GM23338 (cell line): ENCODE measurements at regions not wholly inside any gene's neighbourhood (a gene's known extent, or its start where the extent isn't known, plus 50 kb on each side); places are given as distances from the start of the nearest gene placed in this dataset.
"Not testable (repeated sequence)": the region's sequence is repeated elsewhere in the genome, so short reads cannot be mapped to it uniquely, and the experiment has no call there.

Source experiments
- ATAC-seq: fragments of 200-7000 bp; cut with Tn5 transposase; 3 replicates; pipeline ENCODE4 v1.9.1; 2020
- DNase-seq: peaks from one replicate; pipeline ENCODE4 v3.0.0-alpha.2; 2015; ENCODE audit warnings: low spot score
- H2AFZ ChIP-seq: fragments of 200-600 bp; sonication (generic); 2 replicates; pipeline ENCODE4 v1.8.0; 2016; ENCODE audit warnings: antibody characterized with exemption, mild to moderate bottlenecking, moderate library complexity
- H3F3A ChIP-seq: fragments of 200-600 bp; sonication (generic); replicated peaks from 2 replicates; pipeline ENCODE4 v1.8.0; 2017; ENCODE audit warnings: antibody characterized with exemption, mixed run types, low read depth
- H3K27ac ChIP-seq: fragments of 200-600 bp; sonication (generic); 2 replicates; pipeline ENCODE4 v1.6.1; 2016; ENCODE audit warnings: low read depth
- H3K27me3 ChIP-seq: fragments of 200-600 bp; sonication (generic); 2 replicates; pipeline ENCODE4 v1.8.0; 2016; ENCODE audit warnings: mild to moderate bottlenecking, mixed run types, moderate library complexity; ENCODE audit not compliant: insufficient read depth
- H3K36me3 ChIP-seq: fragments of 200-600 bp; sonication (generic); 2 replicates; pipeline ENCODE4 v1.8.0; 2016; ENCODE audit warnings: mild to moderate bottlenecking; ENCODE audit not compliant: insufficient read depth
- H3K4me1 ChIP-seq: fragments of 200-600 bp; sonication (generic); 2 replicates; pipeline ENCODE4 v1.8.0; 2016; ENCODE audit warnings: mild to moderate bottlenecking, moderate library complexity; ENCODE audit not compliant: insufficient read depth
- H3K4me2 ChIP-seq: fragments of 200-600 bp; sonication (generic); 2 replicates; pipeline ENCODE4 v1.7.1; 2017; ENCODE audit warnings: mixed run types
- H3K4me3 ChIP-seq: fragments of 200-600 bp; sonication (generic); 2 replicates; pipeline ENCODE4 v1.6.1; 2016; ENCODE audit warnings: mixed run types
- H3K79me2 ChIP-seq: fragments of 200-600 bp; sonication (generic); replicated peaks from 2 replicates; pipeline ENCODE4 v1.8.0; 2017; ENCODE audit warnings: mild to moderate bottlenecking; ENCODE audit not compliant: insufficient read depth
- H3K9me2 ChIP-seq: fragments of 200-600 bp; sonication (generic); 2 replicates; pipeline ENCODE4 v1.8.0; 2017; ENCODE audit not compliant: insufficient read depth
- H4K20me1 ChIP-seq: fragments of 200-600 bp; sonication (generic); replicated peaks from 2 replicates; pipeline ENCODE4 v1.8.0; 2017; ENCODE audit warnings: mild to moderate bottlenecking; ENCODE audit not compliant: insufficient read depth
- H3K27ac Mint-ChIP-seq: 2 replicates; pipeline ENCODE4 v1.8.0; 2020; ENCODE audit warnings: inconsistent platforms, mild to moderate bottlenecking, moderate library complexity, mixed read lengths
- H3K27me3 Mint-ChIP-seq: 3 replicates; pipeline ENCODE4 v1.8.0; 2022; ENCODE audit warnings: low read depth, mild to moderate bottlenecking, moderate library complexity, mixed read lengths, inconsistent platforms; ENCODE audit not compliant: insufficient read depth, poor library complexity
- H3K36me3 Mint-ChIP-seq: 3 replicates; pipeline ENCODE4 v1.8.0; 2021; ENCODE audit warnings: low read depth, mild to moderate bottlenecking, inconsistent platforms, moderate library complexity, mixed read lengths
- H3K4me1 Mint-ChIP-seq: 3 replicates; pipeline ENCODE4 v1.8.0; 2020; ENCODE audit warnings: mild to moderate bottlenecking, inconsistent platforms, mixed read lengths
- H3K4me3 Mint-ChIP-seq: 3 replicates; pipeline ENCODE4 v1.8.0; 2021; ENCODE audit warnings: moderate library complexity, mild to moderate bottlenecking, inconsistent platforms, mixed read lengths
- H3K9me3 Mint-ChIP-seq: 3 replicates; pipeline ENCODE4 v1.8.0; 2020; ENCODE audit warnings: moderate library complexity, mild to moderate bottlenecking, inconsistent platforms, mixed read lengths
- CTCF ChIP-seq, 2 experiments: fragments of 200-600 bp in 1 of 2; sonication (generic) in 1 of 2; conservative IDR thresholded peaks; 2 replicates each; pipeline versions ENCODE4 v1.5.1 to v1.6.1; 2016 to 2017; ENCODE audit warnings: antibody characterized with exemption in 2 of 2, low read depth in 2 of 2, mild to moderate bottlenecking in 2 of 2, moderate library complexity in 1 of 2
- EZH2phosphoT487 ChIP-seq: fragments of 200-600 bp; sonication (generic); IDR thresholded peaks from one replicate; pipeline ENCODE4 v1.8.1; 2018; ENCODE audit warnings: antibody characterized with exemption; ENCODE audit not compliant: unreplicated experiment
- NANOG ChIP-seq: IDR thresholded peaks from 2 replicates; pipeline ENCODE4 v1.6.1; 2016; ENCODE audit warnings: antibody characterized with exemption, borderline replicate concordance
- STAT1 ChIP-seq: IDR thresholded peaks from one replicate; pipeline ENCODE4 v1.6.1; 2016; ENCODE audit warnings: antibody characterized with exemption; ENCODE audit not compliant: unreplicated experiment
- ZNF331 ChIP-seq: fragments of 250-450 bp; sonication (Bioruptor Pico); IDR thresholded peaks from 2 replicates; pipeline ENCODE4 v1.5.0; 2020; ENCODE audit warnings: low read depth, mild to moderate bottlenecking, moderate library complexity
- TF ChIP-seq, protein P1 (sequence below): IDR thresholded peaks from 2 replicates; pipeline ENCODE4 v1.6.1; 2016; ENCODE audit warnings: antibody characterized with exemption
- TF ChIP-seq, protein P2 (sequence below): IDR thresholded peaks from one replicate; pipeline ENCODE4 v1.6.1; 2018; ENCODE audit warnings: antibody characterized with exemption; ENCODE audit not compliant: unreplicated experiment

DNA sequence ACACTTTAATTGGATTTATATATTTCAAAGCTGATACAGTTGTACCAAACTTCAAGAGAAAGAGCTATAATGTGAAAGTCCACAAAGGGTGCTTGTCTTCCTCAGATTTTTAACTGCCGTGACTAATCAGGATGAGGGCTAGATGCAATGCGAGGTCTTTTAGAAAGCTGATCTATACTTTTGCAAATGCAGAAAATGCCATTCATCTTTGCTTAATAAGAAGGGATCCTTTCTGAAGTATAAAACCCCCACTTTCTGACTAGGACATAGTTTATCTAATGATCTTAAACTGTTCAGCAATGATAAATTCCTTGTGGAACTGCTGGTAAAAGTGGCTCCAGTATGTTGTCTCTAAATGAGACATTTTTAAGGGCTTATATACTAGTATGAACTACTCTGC, 102.7 kb upstream of the NGF start (continued):
- no peak for TF ChIP-seq CTCF (conservative IDR thresholded peaks at IDR 0.05; ENCODE audit: low read depth in 2 of 2)
- TF ChIP-seq, protein P1, sequence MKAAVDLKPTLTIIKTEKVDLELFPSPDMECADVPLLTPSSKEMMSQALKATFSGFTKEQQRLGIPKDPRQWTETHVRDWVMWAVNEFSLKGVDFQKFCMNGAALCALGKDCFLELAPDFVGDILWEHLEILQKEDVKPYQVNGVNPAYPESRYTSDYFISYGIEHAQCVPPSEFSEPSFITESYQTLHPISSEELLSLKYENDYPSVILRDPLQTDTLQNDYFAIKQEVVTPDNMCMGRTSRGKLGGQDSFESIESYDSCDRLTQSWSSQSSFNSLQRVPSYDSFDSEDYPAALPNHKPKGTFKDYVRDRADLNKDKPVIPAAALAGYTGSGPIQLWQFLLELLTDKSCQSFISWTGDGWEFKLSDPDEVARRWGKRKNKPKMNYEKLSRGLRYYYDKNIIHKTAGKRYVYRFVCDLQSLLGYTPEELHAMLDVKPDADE = no peak
- no peak for TF ChIP-seq ZNF331 (CRISPR knock-in tag)
- TF ChIP-seq, protein P2, sequence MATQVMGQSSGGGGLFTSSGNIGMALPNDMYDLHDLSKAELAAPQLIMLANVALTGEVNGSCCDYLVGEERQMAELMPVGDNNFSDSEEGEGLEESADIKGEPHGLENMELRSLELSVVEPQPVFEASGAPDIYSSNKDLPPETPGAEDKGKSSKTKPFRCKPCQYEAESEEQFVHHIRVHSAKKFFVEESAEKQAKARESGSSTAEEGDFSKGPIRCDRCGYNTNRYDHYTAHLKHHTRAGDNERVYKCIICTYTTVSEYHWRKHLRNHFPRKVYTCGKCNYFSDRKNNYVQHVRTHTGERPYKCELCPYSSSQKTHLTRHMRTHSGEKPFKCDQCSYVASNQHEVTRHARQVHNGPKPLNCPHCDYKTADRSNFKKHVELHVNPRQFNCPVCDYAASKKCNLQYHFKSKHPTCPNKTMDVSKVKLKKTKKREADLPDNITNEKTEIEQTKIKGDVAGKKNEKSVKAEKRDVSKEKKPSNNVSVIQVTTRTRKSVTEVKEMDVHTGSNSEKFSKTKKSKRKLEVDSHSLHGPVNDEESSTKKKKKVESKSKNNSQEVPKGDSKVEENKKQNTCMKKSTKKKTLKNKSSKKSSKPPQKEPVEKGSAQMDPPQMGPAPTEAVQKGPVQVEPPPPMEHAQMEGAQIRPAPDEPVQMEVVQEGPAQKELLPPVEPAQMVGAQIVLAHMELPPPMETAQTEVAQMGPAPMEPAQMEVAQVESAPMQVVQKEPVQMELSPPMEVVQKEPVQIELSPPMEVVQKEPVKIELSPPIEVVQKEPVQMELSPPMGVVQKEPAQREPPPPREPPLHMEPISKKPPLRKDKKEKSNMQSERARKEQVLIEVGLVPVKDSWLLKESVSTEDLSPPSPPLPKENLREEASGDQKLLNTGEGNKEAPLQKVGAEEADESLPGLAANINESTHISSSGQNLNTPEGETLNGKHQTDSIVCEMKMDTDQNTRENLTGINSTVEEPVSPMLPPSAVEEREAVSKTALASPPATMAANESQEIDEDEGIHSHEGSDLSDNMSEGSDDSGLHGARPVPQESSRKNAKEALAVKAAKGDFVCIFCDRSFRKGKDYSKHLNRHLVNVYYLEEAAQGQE = no peak
- TF ChIP-seq NANOG = no peak
- no peak for TF ChIP-seq STAT1

- H3K4me1 ChIP-seq = peaks cover 20% of the 10 kb centered on the region
- not testable (repeated sequence) for H3K27me3 Mint-ChIP-seq, H3F3A ChIP-seq, H3K9me3 Mint-ChIP-seq, H3K4me3 Mint-ChIP-seq, ATAC-seq, H3K36me3 Mint-ChIP-seq, H3K27ac ChIP-seq, H2AFZ ChIP-seq, H3K9me2 ChIP-seq, H3K4me3 ChIP-seq, H4K20me1 ChIP-seq, H3K27me3 ChIP-seq, DNase-seq, H3K79me2 ChIP-seq, H3K27ac Mint-ChIP-seq, H3K4me2 ChIP-seq, H3K36me3 ChIP-seq
- H3K4me1 Mint-ChIP-seq = peaks cover 18% of the 10 kb centered on the region; the same call in 2 of the 3 replicates
Measured at GRCh38 chr1:115439520-115439919, 101.5 kb upstream of the NGF start.

DNA sequence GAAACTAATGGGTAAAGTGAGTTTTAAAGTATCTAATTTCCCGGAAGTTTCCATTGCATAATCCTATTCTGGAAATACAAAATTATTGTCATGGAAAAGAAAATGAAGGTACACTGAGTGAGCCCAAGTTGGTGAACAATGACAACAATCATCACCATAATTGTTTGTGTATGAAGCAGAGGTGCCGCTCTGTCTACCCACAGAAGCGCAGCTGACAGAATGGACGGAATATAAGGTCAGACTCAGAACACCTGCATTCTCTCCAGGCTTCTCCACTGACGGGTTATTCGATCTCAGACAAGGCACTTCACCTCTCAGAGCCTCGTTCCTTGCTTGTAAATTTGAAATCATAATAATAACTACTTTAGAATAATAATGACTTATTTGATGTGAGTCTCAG, 99.1 kb upstream of the NGF start:
- ATAC-seq (peak; percentile 42; the same call in 1 of the 3 replicates), DNase-seq (no peak)
- Histone ChIP-seq H3K79me2 (no peaks in the 10 kb centered on the region), H3K4me1 (peaks cover 20% of the 10 kb centered on the region), H3K4me2 (no peak overlapping the region), H3K27ac (no peak overlapping the region), H3K4me3 (no peak overlapping the region), H3K9me2 (no peaks in the 10 kb centered on the region; the same call in 1 of the 2 replicates), H3F3A (no peaks in the 10 kb centered on the region), H4K20me1 (no peaks in the 10 kb centered on the region), H2AFZ (no peak overlapping the region), H3K36me3 (no peaks in the 10 kb centered on the region), H3K27me3 (no peaks in the 10 kb centered on the region)
- no peaks in the 10 kb centered on the region for H3K36me3 Mint-ChIP-seq
- H3K27ac Mint-ChIP-seq = no peak overlapping the region
- no peak overlapping the region for H3K4me3 Mint-ChIP-seq
- peaks cover 5% of the 10 kb centered on the region; the same call in 1 of the 3 replicates for H3K9me3 Mint-ChIP-seq
- peaks cover 18% of the 10 kb centered on the region for H3K4me1 Mint-ChIP-seq
- no peak for TF ChIP-seq EZH2phosphoT487
- peaks cover 2% of the 10 kb centered on the region for H3K27me3 Mint-ChIP-seq
